ENCODE measurements at regions not wholly inside any gene's neighbourhood (a gene's known extent, or its start where the extent isn't known, plus 50 kb on each side); places are given as distances from the start of the nearest gene placed in this dataset.
A peak's percentile ranks its signal among the peaks of the same experiment; 100 is the strongest.

- H3K4me1 Mint-ChIP-seq = no peaks in the 10 kb centered on the region
- H3K9me3 Mint-ChIP-seq = peaks cover 4% of the 10 kb centered on the region
- DNase-seq (ENCODE audit: low spot score in 2 of 2, unreplicated experiment in 2 of 2) = no peak
- H3K27ac Mint-ChIP-seq = no peak overlapping the region
- no peaks in the 10 kb centered on the region for H3K36me3 Mint-ChIP-seq
- no peak overlapping the region for H3K4me3 Mint-ChIP-seq
- H3K27me3 Mint-ChIP-seq (ENCODE audit: low read depth) = peaks cover 18% of the 10 kb centered on the region
- no peak for TF ChIP-seq CTCF (IDR thresholded peaks at IDR 0.05; ENCODE audit: unreplicated experiment)
Measured at GRCh38 chr9:1456301-1457024, 406.3 kb downstream of the DMRT2 start.

DNA sequence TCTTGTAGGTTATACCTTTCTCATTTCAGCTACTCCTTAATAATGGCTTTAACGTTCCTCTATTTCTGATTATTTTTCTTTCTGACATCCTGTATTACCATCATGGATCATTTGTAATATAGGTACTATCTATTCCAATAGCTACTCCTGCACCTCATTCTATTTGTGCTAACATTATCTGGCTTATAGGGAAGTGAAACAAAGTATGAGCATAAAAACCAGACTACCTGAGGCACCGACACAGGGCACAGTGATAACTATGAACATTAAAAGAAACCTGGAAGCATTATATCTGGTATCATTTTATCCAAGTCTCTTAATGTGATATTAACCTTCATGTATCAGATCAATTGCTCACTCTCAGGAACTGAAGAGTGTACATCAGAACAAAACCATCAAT, 407.3 kb downstream of the DMRT2 start:
- Mint-ChIP-seq H3K9me3 (no peaks in the 10 kb centered on the region), H3K27me3 (ENCODE audit: low read depth) (peaks cover 13% of the 10 kb centered on the region), H3K4me3 (no peak overlapping the region), H3K36me3 (no peaks in the 10 kb centered on the region), H3K27ac (no peak overlapping the region), H3K4me1 (no peaks in the 10 kb centered on the region)
- no peak for DNase-seq (ENCODE audit: low spot score in 2 of 2, unreplicated experiment in 2 of 2)
- TF ChIP-seq CTCF (IDR thresholded peaks at IDR 0.05; ENCODE audit: unreplicated experiment) = no peak

GRCh38 chr9:1458503-1458902, 408.3 kb downstream of the DMRT2 start:
- no peak for DNase-seq (ENCODE audit: low spot score in 2 of 2, unreplicated experiment in 2 of 2)

GRCh38 chr9:1460143-1460769, 410.1 kb downstream of the DMRT2 start:
- Mint-ChIP-seq H3K4me1 (no peaks in the 10 kb centered on the region), H3K36me3 (no peaks in the 10 kb centered on the region), H3K9me3 (no peaks in the 10 kb centered on the region), H3K27ac (no peak overlapping the region), H3K4me3 (no peak overlapping the region), H3K27me3 (ENCODE audit: low read depth) (peaks cover 10% of the 10 kb centered on the region)
- DNase-seq (ENCODE audit: low spot score in 2 of 2, unreplicated experiment in 2 of 2) = no peak
- TF ChIP-seq CTCF (IDR thresholded peaks at IDR 0.05; ENCODE audit: unreplicated experiment) = peak; percentile 46

More at GRCh38 chr9:1458503-1458902, 408.3 kb downstream of the DMRT2 start:
- Mint-ChIP-seq H3K36me3 (no peaks in the 10 kb centered on the region), H3K4me3 (no peak overlapping the region), H3K27ac (no peak overlapping the region), H3K4me1 (no peaks in the 10 kb centered on the region), H3K27me3 (ENCODE audit: low read depth) (peaks cover 13% of the 10 kb centered on the region), H3K9me3 (no peaks in the 10 kb centered on the region)
- no peak for TF ChIP-seq CTCF (IDR thresholded peaks at IDR 0.05; ENCODE audit: unreplicated experiment)

DNA sequence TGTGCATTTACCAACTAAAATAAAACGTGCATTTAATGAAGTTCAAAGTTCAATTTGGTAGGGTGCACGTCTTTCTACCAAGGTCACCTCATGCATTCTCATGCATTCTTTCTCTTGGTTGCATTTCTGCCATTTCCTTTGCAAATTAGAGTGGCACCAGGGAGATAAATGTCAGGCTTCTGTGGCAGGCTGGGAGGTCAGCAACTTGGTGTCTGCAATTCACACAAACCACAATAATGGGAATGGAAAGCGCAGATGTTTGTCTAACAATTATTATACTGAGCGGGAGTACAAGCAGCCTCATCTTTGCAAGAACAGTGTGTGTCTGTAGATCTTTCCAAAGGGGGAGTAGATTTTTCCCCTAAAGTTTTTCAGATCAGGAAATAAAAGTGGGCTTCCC, 411.7 kb downstream of the DMRT2 start:
- Mint-ChIP-seq H3K9me3 (no peaks in the 10 kb centered on the region), H3K27me3 (ENCODE audit: low read depth) (peaks cover 15% of the 10 kb centered on the region)

More for the DNA sequence above, 411.7 kb downstream of the DMRT2 start:
- no peaks in the 10 kb centered on the region for H3K36me3 Mint-ChIP-seq
- no peak for TF ChIP-seq CTCF (IDR thresholded peaks at IDR 0.05; ENCODE audit: unreplicated experiment)
- no peak overlapping the region for H3K27ac Mint-ChIP-seq
- no peak for DNase-seq (ENCODE audit: low spot score in 2 of 2, unreplicated experiment in 2 of 2)
- H3K4me3 Mint-ChIP-seq = no peak overlapping the region
- no peaks in the 10 kb centered on the region for H3K4me1 Mint-ChIP-seq

Data from mesothelial cell of epicardium (in vitro differentiated cells).